GM12873 (cell line): ENCODE measurements at regions not wholly inside any gene's neighbourhood (a gene's known extent, or its start where the extent isn't known, plus 50 kb on each side); places are given as distances from the start of the nearest gene placed in this dataset.

Experiments
- CTCF ChIP-seq: IDR thresholded peaks from 2 replicates; pipeline ENCODE4 v1.5.1; 2012; ENCODE audit warnings: low read depth, mild to moderate bottlenecking, moderate library complexity, low read length, control low read depth; ENCODE audit not compliant: insufficient read depth; ENCODE audit errors: missing control alignments

- TF ChIP-seq CTCF: no peak
Measured at GRCh38 chr15:62779899-62780298, 262.6 kb upstream of the TPM1 start.

GRCh38 chr15:62781081-62781497 is 261.5 kb upstream of the TPM1 start:
- TF ChIP-seq CTCF: no peak

GRCh38 chr15:62782071-62782841 is 260.3 kb upstream of the TPM1 start:
- TF ChIP-seq CTCF: peak; percentile 57

DNA sequence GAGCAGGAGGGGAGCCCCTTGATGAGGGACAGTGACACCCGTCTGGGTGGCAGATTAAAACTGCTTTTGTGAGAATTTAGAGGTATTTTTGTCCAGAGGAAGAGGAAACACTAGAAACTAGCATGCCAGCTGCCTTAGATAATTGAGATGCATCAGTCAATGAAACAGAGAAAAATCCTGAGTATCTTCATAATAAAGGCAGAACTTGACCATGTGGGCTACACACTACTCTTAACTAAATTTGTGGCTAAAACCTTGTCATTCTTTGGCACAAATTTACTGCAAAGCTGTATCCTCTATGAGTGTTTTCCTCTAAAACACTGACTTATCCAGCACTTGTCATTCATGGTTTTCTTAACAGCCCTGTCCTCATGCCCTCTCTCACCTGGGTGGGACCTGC is 259.7 kb upstream of the TPM1 start:
- no peak for TF ChIP-seq CTCF

GRCh38 chr15:62783303-62783957 is 259.1 kb upstream of the TPM1 start:
- no peak for TF ChIP-seq CTCF

DNA sequence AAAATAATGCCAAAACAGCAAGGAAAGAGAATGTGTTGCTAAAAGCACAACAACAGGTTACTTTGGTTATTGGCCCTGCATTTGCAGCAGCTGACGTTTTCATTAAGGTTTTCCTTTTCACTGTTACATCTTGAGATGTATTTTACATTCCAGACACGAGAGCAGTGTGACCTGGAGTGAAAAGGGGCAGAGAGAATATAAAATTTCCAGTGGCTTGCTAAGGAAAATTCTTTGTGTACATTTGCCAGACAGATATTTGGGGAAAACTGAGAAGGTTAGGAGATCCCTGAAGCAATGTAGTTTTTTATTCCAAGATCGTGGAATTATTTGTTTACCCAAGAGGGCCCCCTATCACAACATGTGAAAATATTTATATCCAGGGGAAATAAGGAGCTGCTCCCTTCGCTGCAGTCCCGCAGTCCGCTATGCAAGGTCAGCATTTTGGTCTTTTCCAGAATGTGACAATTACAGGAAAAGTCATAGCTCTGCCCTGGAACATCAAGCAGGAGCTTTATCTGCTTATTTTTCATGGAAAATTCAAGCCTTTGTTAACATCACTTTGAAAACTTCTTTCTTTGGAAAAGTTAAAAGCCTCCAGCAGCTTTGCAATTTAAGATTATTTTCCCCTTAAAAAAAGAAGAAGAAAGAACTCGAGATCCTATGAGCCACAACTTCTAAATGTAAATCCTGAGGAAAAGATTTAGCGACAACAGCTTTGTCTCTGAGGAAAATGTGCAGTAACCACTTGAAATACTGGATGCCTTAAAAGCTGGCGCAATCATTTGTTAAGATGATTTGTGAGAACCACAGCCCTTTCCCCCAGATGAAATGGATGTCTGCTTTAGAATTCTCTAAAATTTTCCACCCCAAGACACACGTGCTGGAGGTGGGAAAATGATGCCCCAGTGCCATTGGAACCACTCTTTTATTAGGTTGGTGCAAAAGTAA is 256.4 kb upstream of the TPM1 start:
- TF ChIP-seq CTCF: no peak

DNA sequence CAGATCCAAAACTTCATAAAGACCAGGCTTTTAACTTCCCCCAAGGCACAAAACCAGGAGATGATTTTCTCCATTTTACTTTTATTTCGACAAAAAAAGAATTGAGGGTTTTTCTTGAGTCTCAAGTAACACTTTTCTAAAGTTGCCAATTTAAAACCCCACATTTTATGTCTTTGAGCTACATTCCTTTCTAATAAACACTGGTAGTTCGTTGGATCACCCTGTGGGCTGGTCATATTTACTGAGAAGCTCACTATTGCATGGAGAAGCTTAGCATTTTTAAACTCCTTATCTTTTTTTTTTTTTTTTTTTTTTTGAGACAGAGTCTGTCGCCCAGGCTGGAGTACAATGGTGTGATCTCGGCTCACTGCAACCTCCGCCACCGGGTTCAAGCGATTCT is 255.1 kb upstream of the TPM1 start:
- no peak for TF ChIP-seq CTCF
